GM23338 (cell line): ENCODE measurements at regions not wholly inside any gene's neighbourhood (a gene's known extent, or its start where the extent isn't known, plus 50 kb on each side); places are given as distances from the start of the nearest gene placed in this dataset.

Source experiments
- ATAC-seq: fragments of 200-7000 bp; cut with Tn5 transposase; 3 replicates; pipeline ENCODE4 v1.9.1; 2020
- DNase-seq: peaks from one replicate; pipeline ENCODE4 v3.0.0-alpha.2; 2015; ENCODE audit warnings: low spot score
- H2AFZ ChIP-seq: fragments of 200-600 bp; sonication (generic); 2 replicates; pipeline ENCODE4 v1.8.0; 2016; ENCODE audit warnings: antibody characterized with exemption, mild to moderate bottlenecking, moderate library complexity
- H3F3A ChIP-seq: fragments of 200-600 bp; sonication (generic); replicated peaks from 2 replicates; pipeline ENCODE4 v1.8.0; 2017; ENCODE audit warnings: antibody characterized with exemption, mixed run types, low read depth
- H3K27ac ChIP-seq: fragments of 200-600 bp; sonication (generic); 2 replicates; pipeline ENCODE4 v1.6.1; 2016; ENCODE audit warnings: low read depth
- H3K27me3 ChIP-seq: fragments of 200-600 bp; sonication (generic); 2 replicates; pipeline ENCODE4 v1.8.0; 2016; ENCODE audit warnings: mild to moderate bottlenecking, mixed run types, moderate library complexity; ENCODE audit not compliant: insufficient read depth
- H3K36me3 ChIP-seq: fragments of 200-600 bp; sonication (generic); 2 replicates; pipeline ENCODE4 v1.8.0; 2016; ENCODE audit warnings: mild to moderate bottlenecking; ENCODE audit not compliant: insufficient read depth
- H3K4me1 ChIP-seq: fragments of 200-600 bp; sonication (generic); 2 replicates; pipeline ENCODE4 v1.8.0; 2016; ENCODE audit warnings: mild to moderate bottlenecking, moderate library complexity; ENCODE audit not compliant: insufficient read depth
- H3K4me2 ChIP-seq: fragments of 200-600 bp; sonication (generic); 2 replicates; pipeline ENCODE4 v1.7.1; 2017; ENCODE audit warnings: mixed run types
- H3K4me3 ChIP-seq: fragments of 200-600 bp; sonication (generic); 2 replicates; pipeline ENCODE4 v1.6.1; 2016; ENCODE audit warnings: mixed run types
- H3K79me2 ChIP-seq: fragments of 200-600 bp; sonication (generic); replicated peaks from 2 replicates; pipeline ENCODE4 v1.8.0; 2017; ENCODE audit warnings: mild to moderate bottlenecking; ENCODE audit not compliant: insufficient read depth
- H3K9me2 ChIP-seq: fragments of 200-600 bp; sonication (generic); 2 replicates; pipeline ENCODE4 v1.8.0; 2017; ENCODE audit not compliant: insufficient read depth
- H4K20me1 ChIP-seq: fragments of 200-600 bp; sonication (generic); replicated peaks from 2 replicates; pipeline ENCODE4 v1.8.0; 2017; ENCODE audit warnings: mild to moderate bottlenecking; ENCODE audit not compliant: insufficient read depth
- H3K27ac Mint-ChIP-seq: 2 replicates; pipeline ENCODE4 v1.8.0; 2020; ENCODE audit warnings: inconsistent platforms, mild to moderate bottlenecking, moderate library complexity, mixed read lengths
- H3K27me3 Mint-ChIP-seq: 3 replicates; pipeline ENCODE4 v1.8.0; 2022; ENCODE audit warnings: low read depth, mild to moderate bottlenecking, moderate library complexity, mixed read lengths, inconsistent platforms; ENCODE audit not compliant: insufficient read depth, poor library complexity
- H3K36me3 Mint-ChIP-seq: 3 replicates; pipeline ENCODE4 v1.8.0; 2021; ENCODE audit warnings: low read depth, mild to moderate bottlenecking, inconsistent platforms, moderate library complexity, mixed read lengths
- H3K4me1 Mint-ChIP-seq: 3 replicates; pipeline ENCODE4 v1.8.0; 2020; ENCODE audit warnings: mild to moderate bottlenecking, inconsistent platforms, mixed read lengths
- H3K4me3 Mint-ChIP-seq: 3 replicates; pipeline ENCODE4 v1.8.0; 2021; ENCODE audit warnings: moderate library complexity, mild to moderate bottlenecking, inconsistent platforms, mixed read lengths
- H3K9me3 Mint-ChIP-seq: 3 replicates; pipeline ENCODE4 v1.8.0; 2020; ENCODE audit warnings: moderate library complexity, mild to moderate bottlenecking, inconsistent platforms, mixed read lengths
- CREB1 ChIP-seq: fragments of 250-450 bp; sonication (Bioruptor Pico); IDR thresholded peaks from 2 replicates; pipeline ENCODE4 v1.5.0; 2020; ENCODE audit warnings: low read depth, mild to moderate bottlenecking, moderate library complexity
- EZH2 ChIP-seq: fragments of 200-600 bp; sonication (generic); IDR thresholded peaks from one replicate; pipeline ENCODE4 v1.8.0; 2017; ENCODE audit warnings: antibody characterized with exemption, mild to moderate bottlenecking, low read depth; ENCODE audit not compliant: unreplicated experiment
- EZH2phosphoT487 ChIP-seq: fragments of 200-600 bp; sonication (generic); IDR thresholded peaks from one replicate; pipeline ENCODE4 v1.8.1; 2018; ENCODE audit warnings: antibody characterized with exemption; ENCODE audit not compliant: unreplicated experiment
- JUNB ChIP-seq: IDR thresholded peaks from one replicate; pipeline ENCODE4 v1.6.1; 2016; ENCODE audit warnings: antibody characterized with exemption; ENCODE audit not compliant: unreplicated experiment
- NANOG ChIP-seq: IDR thresholded peaks from 2 replicates; pipeline ENCODE4 v1.6.1; 2016; ENCODE audit warnings: antibody characterized with exemption, borderline replicate concordance
- POLR2AphosphoS5 ChIP-seq: IDR thresholded peaks from 2 replicates; pipeline ENCODE4 v1.6.1; 2016; ENCODE audit warnings: antibody characterized with exemption, low read depth
- STAT1 ChIP-seq: IDR thresholded peaks from one replicate; pipeline ENCODE4 v1.6.1; 2016; ENCODE audit warnings: antibody characterized with exemption; ENCODE audit not compliant: unreplicated experiment
- ZNF331 ChIP-seq: fragments of 250-450 bp; sonication (Bioruptor Pico); IDR thresholded peaks from 2 replicates; pipeline ENCODE4 v1.5.0; 2020; ENCODE audit warnings: low read depth, mild to moderate bottlenecking, moderate library complexity
- TF ChIP-seq, protein P1 (sequence below): IDR thresholded peaks from one replicate; pipeline ENCODE4 v1.6.1; 2018; ENCODE audit warnings: antibody characterized with exemption; ENCODE audit not compliant: unreplicated experiment
- TF ChIP-seq, protein P2 (sequence below): fragments of 250-450 bp; sonication (Bioruptor Pico); IDR thresholded peaks from 2 replicates; pipeline ENCODE4 v1.5.0; 2020; ENCODE audit warnings: mild to moderate bottlenecking, moderate library complexity

DNA sequence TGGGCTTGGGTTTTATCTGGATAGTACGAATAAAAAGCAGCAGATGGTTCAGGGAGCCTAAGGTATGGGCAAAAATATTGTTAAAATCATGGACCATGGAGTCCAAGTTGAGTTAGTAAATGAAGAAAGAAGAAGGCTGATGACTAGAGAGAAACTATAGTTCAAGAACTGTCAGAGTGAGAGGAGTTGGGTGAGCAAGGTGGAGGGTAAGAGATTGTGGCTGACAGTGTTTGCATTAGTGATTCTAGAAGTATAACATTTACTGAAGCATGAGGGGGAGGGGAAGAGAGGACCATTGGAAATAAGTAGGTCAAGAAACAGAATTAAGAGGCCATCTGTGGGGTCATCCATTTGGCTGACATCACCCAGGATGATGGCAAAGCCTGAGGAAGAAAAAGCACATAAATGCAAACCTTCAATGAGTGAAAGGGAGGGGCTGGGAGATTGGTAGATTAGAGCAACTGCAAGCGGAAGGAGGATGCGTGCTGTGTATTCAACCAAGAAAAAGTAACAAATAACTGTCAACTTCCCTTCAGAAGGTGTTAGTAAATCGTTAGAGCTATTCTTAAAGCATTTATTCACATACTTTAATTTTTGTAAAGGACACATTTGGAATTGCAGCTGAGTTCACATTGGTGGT, 392.8 kb downstream of the TSN start (continued):
- TF ChIP-seq, protein P1, sequence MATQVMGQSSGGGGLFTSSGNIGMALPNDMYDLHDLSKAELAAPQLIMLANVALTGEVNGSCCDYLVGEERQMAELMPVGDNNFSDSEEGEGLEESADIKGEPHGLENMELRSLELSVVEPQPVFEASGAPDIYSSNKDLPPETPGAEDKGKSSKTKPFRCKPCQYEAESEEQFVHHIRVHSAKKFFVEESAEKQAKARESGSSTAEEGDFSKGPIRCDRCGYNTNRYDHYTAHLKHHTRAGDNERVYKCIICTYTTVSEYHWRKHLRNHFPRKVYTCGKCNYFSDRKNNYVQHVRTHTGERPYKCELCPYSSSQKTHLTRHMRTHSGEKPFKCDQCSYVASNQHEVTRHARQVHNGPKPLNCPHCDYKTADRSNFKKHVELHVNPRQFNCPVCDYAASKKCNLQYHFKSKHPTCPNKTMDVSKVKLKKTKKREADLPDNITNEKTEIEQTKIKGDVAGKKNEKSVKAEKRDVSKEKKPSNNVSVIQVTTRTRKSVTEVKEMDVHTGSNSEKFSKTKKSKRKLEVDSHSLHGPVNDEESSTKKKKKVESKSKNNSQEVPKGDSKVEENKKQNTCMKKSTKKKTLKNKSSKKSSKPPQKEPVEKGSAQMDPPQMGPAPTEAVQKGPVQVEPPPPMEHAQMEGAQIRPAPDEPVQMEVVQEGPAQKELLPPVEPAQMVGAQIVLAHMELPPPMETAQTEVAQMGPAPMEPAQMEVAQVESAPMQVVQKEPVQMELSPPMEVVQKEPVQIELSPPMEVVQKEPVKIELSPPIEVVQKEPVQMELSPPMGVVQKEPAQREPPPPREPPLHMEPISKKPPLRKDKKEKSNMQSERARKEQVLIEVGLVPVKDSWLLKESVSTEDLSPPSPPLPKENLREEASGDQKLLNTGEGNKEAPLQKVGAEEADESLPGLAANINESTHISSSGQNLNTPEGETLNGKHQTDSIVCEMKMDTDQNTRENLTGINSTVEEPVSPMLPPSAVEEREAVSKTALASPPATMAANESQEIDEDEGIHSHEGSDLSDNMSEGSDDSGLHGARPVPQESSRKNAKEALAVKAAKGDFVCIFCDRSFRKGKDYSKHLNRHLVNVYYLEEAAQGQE: no peak
- TF ChIP-seq POLR2AphosphoS5 (no peak), ZNF331 (CRISPR knock-in tag) (no peak), EZH2phosphoT487 (no peak), EZH2 (no peak)

DNA sequence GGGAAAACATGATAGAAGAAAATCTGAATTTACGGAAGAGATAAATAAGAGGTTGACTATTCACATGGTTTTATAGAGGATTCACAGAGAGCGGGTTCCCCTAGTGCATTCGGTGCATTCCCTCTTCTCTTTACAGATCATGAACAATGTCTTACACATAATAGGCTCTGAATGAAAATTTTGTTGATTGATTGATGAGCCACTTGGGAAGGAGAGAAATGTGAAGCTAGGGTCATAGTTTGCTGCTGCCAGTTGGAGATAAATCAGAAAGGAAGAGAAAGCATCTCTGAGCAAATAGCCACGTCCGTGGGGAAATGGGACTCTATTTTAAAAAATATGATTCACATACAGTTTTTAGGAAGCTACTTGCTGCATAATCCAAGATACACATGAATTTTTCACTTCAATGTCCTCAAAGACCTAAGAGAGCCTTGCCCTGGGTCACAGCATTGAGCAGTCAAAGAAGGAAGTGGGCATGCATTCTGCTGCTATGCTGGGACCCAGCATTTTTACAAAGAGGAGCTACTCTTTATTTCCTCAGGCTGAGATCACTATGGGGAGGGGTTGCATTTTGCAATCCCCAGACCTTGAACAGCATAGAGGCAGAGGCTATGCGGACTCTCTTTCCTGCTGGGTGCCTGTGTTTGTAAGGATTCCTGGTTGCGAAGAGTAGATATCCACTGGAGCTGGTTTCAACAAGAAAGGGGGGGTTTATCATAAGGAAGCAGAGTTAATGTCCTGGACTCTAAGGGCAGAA, 395.3 kb downstream of the TSN start:
- H3K27ac ChIP-seq: no peak overlapping the region
- no peak overlapping the region for H2AFZ ChIP-seq
- no peak overlapping the region for H3K27ac Mint-ChIP-seq
- H3F3A ChIP-seq: no peaks in the 10 kb centered on the region
- H3K27me3 Mint-ChIP-seq: peaks cover 3% of the 10 kb centered on the region
- no peak overlapping the region for H3K4me3 Mint-ChIP-seq
- peaks cover 5% of the 10 kb centered on the region; the same call in 2 of the 3 replicates for H3K4me1 Mint-ChIP-seq
- no peak for ATAC-seq
- no peaks in the 10 kb centered on the region for H3K27me3 ChIP-seq
- H3K4me3 ChIP-seq: no peak overlapping the region
- no peaks in the 10 kb centered on the region for H3K36me3 Mint-ChIP-seq
- H4K20me1 ChIP-seq: no peaks in the 10 kb centered on the region
- DNase-seq: no peak
- no peaks in the 10 kb centered on the region for H3K36me3 ChIP-seq
- no peaks in the 10 kb centered on the region for H3K4me1 ChIP-seq
- no peak overlapping the region for H3K4me2 ChIP-seq
- H3K9me2 ChIP-seq: peaks cover 11% of the 10 kb centered on the region; the same call in 1 of the 2 replicates
- H3K9me3 Mint-ChIP-seq: peaks cover 3% of the 10 kb centered on the region; the same call in 2 of the 3 replicates
- H3K79me2 ChIP-seq: no peaks in the 10 kb centered on the region
- TF ChIP-seq, protein P2, sequence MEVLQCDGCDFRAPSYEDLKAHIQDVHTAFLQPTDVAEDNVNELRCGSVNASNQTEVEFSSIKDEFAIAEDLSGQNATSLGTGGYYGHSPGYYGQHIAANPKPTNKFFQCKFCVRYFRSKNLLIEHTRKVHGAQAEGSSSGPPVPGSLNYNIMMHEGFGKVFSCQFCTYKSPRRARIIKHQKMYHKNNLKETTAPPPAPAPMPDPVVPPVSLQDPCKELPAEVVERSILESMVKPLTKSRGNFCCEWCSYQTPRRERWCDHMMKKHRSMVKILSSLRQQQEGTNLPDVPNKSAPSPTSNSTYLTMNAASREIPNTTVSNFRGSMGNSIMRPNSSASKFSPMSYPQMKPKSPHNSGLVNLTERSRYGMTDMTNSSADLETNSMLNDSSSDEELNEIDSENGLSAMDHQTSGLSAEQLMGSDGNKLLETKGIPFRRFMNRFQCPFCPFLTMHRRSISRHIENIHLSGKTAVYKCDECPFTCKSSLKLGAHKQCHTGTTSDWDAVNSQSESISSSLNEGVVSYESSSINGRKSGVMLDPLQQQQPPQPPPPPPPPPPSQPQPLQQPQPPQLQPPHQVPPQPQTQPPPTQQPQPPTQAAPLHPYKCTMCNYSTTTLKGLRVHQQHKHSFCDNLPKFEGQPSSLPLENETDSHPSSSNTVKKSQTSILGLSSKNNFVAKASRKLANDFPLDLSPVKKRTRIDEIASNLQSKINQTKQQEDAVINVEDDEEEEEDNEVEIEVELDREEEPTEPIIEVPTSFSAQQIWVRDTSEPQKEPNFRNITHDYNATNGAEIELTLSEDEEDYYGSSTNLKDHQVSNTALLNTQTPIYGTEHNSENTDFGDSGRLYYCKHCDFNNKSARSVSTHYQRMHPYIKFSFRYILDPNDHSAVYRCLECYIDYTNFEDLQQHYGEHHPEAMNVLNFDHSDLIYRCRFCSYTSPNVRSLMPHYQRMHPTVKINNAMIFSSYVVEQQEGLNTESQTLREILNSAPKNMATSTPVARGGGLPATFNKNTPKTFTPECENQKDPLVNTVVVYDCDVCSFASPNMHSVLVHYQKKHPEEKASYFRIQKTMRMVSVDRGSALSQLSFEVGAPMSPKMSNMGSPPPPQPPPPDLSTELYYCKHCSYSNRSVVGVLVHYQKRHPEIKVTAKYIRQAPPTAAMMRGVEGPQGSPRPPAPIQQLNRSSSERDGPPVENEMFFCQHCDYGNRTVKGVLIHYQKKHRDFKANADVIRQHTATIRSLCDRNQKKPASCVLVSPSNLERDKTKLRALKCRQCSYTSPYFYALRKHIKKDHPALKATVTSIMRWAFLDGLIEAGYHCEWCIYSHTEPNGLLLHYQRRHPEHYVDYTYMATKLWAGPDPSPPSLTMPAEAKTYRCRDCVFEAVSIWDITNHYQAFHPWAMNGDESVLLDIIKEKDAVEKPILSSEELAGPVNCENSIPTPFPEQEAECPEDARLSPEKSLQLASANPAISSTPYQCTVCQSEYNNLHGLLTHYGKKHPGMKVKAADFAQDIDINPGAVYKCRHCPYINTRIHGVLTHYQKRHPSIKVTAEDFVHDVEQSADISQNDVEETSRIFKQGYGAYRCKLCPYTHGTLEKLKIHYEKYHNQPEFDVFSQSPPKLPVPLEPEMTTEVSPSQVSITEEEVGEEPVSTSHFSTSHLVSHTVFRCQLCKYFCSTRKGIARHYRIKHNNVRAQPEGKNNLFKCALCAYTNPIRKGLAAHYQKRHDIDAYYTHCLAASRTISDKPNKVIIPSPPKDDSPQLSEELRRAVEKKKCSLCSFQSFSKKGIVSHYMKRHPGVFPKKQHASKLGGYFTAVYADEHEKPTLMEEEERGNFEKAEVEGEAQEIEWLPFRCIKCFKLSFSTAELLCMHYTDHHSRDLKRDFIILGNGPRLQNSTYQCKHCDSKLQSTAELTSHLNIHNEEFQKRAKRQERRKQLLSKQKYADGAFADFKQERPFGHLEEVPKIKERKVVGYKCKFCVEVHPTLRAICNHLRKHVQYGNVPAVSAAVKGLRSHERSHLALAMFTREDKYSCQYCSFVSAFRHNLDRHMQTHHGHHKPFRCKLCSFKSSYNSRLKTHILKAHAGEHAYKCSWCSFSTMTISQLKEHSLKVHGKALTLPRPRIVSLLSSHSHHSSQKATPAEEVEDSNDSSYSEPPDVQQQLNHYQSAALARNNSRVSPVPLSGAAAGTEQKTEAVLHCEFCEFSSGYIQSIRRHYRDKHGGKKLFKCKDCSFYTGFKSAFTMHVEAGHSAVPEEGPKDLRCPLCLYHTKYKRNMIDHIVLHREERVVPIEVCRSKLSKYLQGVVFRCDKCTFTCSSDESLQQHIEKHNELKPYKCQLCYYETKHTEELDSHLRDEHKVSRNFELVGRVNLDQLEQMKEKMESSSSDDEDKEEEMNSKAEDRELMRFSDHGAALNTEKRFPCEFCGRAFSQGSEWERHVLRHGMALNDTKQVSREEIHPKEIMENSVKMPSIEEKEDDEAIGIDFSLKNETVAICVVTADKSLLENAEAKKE: no peak
- TF ChIP-seq EZH2: no peak
- no peak for TF ChIP-seq STAT1
- no peak for TF ChIP-seq EZH2phosphoT487
- no peak for TF ChIP-seq JUNB
- TF ChIP-seq, protein P1: no peak
- no peak for TF ChIP-seq CREB1 (CRISPR knock-in tag)
- no peak for TF ChIP-seq POLR2AphosphoS5
- TF ChIP-seq NANOG: no peak
